Inflammatory macrophage treated with lipopolysaccharide for 1 hour (primary cell): ENCODE measurements at regions not wholly inside any gene's neighbourhood (a gene's known extent, or its start where the extent isn't known, plus 50 kb on each side); places are given as distances from the start of the nearest gene placed in this dataset.
A peak's percentile ranks its signal among the peaks of the same experiment; 100 is the strongest.

Experiments used
- DNase-seq, 2 donors: peaks; one replicate each; pipeline ENCODE4 v3.0.0-alpha.2; 2020 to 2022

DNA sequence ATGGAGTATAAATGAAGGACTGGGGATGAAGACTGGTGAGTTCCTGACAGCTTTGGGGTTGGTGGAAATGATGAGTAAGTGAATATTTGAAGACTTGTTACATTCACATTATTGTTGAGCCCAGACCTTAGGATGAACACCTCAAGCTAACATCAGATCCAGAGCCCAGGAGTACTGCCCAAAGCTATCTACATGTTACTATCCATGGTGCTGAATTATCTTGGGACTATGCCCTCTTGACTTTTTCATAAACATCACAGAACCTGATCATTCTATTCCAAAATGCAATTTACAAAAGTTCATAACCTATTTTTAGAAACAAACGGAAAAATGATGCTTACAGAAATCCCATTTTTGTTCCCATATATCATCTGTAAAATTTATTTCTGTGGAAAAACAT is 613.3 kb downstream of the TUSC7 start:
- no peak for DNase-seq

DNA sequence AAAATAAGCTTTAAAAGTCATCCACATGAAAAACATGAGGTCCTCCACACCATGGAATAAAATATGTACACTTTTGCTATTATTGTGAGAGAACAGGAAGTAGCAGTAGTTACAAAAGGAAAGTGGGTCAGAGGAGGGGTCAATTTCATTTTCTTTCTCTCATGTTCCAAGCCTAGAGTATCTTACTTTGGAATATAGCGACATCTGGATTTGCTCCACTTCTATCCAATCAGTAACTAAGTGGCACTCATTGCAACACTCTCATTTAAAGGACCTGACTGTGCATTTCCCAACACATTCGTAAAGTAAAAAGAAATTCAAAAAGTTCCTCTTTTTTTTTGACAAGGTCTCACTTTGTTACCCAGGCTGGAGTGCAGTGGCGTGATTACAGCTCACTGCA is 637.3 kb downstream of the TUSC7 start:
- DNase-seq = peak in 1 of 2 donors; percentile 7

DNA sequence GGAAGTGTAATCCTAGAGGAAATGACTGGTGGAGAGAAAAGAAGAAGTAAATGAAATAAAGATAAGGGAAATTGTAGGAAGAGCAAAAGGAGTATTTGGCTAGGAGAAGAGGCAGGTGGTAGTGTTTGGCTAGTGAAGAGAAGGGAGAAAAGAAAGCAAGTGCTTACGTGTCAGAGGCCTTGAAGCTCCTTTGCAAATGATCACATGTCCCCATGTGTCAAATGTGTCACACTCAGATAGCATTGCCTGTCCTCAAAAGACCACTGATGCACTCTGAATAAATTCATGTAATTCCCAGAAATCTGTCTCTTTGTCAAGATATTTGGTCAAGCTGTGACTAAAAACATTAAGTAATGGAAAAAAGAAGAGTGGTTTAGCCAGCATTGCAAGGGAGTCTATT is 639.3 kb downstream of the TUSC7 start:
- DNase-seq = no peak

DNA sequence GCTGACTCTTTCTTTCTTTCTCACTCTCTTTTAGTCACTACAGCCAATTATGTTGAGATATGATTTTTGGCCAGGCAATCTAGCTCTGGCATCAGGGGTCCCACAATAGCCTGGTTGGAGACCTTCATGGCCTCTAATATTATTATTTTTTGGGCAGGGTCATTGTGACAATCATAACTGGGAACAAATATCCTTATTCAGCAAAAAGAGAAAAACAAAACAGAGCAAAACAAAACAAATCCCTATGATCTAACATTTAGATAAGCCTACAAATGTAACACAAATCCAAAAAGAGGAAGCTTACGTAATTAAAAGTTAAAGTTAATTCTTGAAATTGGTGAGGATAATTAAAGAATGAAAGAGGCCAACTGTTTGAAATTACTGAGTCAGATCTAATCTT is 640.0 kb downstream of the TUSC7 start:
- no peak for DNase-seq

DNA sequence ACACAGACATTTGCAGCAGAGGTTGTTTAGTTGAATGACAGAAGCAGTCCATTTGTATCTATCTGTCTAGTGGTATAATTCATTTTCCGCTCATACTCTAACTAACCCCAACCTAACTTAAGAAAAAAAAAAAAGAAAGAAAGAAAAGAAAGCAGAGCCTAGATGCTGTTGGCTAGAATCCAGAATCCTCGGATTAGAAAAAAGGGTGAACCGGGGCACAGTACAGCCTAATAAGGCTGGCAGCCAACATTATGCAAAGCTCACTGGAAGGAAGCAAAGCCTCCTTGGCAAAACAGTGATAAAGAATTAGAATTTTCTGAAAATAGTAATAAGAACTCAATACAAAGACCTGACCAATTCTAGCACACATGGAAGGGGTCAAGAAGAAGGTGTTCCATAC is 640.8 kb downstream of the TUSC7 start:
- no peak for DNase-seq

DNA sequence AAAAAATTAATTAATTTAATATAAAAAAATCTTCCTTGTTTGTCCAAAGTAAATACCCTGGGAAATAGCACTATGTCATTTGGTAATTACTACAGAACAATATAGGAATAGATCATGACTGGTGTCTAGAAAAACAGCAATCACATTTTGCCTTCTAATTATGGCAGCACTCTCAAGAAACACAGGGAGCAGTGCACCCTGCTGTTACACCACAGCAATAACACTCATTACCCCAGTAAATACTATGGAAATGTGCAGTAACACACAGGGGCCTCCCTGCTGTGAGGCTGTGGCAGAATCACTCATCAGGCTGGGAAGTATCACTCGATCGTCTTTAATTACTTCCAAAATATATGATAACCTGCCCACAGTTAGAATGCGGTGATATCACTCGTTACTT is 646.0 kb downstream of the TUSC7 start:
- peak; percentile 5 to 18 for DNase-seq

DNA sequence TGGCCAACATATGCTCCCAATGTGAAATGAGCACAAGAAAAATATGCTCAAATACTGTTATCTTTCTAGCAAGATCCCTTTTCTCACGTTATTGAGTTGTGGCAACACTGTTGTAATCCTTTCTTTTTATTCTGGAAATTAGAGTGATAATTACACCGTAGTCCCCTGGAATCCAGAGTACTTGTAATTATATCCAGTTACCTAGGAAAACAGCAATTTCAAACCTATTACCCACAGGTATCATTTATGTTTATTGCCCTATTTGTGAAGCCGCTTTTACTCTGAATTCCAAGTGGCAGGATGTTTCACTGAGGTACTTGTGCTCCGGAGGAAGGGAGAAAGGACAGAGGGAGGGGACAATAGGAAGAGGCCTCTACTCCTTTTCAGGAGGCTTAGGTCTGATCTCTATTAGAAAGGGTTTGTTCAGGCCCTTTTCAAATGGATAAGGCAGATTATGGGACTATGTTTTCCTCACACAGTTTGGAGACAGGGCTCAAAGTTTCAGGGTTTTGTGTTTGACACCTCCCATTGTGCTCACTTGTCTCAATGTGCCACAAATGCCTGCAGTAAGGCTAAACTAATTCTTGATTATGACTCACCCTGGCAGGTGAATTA is 646.6 kb downstream of the TUSC7 start:
- DNase-seq = no peak

DNA sequence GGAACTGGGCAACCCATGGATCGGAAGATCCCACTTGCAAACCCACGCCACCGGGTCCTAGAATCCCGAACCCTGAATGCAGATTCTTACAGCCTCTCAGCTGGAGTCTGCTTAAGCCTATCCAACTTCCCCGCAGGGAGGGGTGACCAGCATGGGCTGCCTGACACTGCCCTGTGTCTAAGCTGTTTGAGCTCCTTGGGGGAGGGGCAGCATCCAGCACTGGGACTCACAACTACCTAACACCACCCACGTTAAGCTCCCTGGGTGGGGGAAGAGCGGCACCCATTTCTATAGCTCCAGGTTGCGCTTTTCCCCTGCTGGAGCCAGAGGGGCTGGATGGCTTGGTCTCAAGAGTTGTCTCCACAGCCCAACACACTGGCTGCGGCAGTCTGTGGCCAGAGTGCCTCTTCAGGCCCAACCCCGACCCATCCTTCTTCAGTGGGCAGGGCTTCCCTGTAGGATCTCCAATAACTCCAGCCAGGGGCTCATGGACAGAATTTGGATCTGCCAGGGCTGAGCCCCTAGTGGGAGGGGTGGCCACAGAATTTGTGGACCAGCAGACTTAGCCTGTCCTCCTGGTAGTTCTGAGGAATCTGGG is 649.2 kb downstream of the TUSC7 start:
- no peak for DNase-seq

DNA sequence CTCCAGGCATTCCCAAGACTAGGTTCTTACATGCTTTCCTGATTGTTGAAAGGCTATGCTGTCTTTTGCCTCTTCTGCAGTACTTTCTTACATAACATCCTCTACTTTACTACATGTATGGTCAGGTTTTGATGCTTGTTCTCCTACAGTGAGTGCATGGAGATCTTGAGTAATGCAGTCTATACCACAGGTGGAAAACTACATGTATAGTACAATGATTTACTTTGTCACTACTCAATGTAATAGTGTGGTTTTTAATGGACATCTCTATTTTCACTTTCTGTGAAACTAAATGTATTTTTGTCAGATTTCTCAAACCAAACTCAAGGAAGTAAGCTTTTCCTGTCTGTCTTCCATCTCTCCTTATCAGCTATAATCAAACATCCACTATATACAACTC is 657.0 kb downstream of the TUSC7 start:
- DNase-seq = no peak

DNA sequence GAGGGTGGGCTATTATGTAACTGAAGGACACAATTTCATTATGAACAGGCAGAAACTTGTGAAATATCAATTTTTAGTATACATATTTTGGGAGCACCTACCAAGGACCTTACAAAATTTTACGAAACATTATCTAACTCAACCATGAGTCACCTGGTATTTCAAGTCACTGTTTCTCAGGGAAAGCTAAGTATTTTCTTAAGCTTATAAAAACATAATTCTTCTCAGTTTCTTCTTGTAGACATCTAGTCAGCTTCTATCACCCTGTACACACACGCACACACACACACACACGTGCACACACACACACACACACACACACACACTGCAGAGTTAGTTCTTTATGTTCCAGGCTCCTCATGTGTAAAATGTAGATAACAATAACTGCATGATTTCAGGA is 658.3 kb downstream of the TUSC7 start:
- no peak for DNase-seq

DNA sequence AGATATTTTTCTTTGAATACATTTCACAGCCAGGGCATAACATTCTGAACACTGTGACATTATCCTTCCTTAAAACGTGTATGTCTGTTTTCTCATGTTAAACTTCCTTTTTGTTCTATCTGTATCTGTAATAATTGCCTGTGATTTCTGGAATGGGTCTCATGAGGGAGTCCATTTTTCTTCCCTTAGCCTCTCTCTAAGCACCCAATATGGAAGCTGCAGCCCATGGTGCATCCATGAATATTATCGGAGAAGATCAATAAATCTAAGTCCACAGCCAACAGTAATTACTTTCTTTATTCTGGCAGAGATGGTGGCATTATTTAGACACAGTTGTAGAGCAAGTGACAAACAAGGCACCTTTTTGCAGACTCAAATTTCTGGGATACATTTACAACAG is 671.1 kb downstream of the TUSC7 start:
- no peak for DNase-seq

DNA sequence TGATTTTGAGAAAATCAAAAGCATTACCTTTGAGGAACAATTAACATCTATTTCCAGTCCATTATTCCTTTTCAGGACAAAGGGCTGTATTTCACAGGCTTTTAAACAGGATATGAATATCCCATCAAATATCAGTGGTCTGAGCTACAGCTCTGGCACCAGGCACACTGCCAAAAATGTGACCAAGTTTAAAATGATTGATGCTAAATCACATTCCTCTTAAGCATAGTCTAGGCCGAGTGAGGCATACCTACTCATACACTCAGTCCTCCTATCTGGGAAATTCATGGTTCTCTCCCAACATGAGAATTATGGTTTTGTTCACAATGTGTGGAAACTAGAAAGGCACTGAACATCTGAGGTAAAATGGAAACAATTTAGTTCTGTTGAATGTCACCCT is 683.5 kb downstream of the TUSC7 start:
- DNase-seq = no peak

DNA sequence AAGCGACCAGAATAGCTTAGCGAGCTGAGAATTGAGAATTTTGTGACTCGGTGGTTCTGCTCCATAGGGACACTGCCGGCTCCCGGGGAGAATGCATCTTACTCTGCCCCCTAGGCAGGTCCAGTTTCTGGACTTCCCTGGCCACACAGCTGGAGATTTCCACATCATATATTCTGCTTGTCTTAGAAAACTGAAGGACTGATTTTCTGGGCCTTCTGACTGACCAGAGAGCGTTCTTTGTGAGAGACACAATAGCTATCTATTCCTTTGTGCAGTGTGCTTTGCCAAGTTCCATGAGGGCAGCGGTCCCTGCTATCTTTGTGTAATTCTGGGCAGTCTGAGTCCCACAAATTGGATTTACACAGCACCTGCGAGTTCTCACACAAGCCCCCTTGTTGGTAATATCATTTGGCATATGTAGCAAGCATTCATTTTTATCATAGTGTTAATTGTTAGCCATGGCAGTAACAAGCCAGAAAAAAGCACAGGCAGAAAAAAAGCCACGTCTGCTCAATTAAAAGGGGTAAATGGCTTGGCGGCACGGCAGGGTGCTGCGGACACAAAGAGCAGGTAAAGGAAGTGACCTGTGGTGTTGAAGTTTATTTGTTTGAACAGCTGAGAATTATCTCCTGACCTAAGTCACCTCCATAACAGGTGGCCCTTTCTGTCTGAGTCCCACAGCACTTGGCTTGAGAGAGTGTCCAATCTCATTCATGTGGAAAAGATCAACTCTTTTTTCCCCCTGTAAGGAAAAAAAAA is 688.7 kb downstream of the TUSC7 start:
- DNase-seq = no peak

DNA sequence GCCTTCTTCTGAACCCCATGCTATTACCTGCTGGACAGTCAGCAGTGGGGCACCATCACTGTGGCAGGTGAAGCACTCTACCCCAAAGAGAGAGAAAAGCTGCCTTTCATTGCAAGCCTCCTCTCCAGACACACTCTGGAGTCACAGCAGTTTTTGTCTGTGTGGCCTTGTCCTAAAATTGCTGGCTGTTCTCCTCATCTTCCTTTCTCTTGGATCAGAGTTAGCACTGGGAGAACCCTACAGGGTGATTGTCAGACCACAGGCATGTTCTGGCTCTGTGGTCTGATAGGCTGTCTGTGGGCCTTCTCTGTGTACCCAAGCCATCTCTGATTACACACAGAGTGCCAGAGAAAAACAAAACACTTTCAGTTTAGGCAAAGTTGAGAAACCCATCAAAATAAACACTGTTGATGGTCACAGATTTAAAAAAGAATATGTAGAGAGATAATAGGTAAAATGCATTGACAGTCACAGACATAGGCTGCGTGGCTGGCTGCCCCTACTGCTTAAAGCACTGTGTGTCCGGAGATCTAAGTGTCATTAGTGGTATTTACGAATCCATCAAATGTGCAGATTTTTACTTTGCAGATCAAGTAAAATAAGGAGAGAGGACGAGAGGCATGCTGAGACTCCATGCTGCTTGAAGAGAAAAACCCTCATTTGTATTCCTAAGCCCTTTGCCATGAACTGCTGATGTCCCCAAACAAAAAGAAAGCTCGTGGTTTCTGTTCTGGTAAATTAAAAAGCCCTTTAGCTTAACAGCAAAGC is 689.9 kb downstream of the TUSC7 start:
- no peak for DNase-seq

DNA sequence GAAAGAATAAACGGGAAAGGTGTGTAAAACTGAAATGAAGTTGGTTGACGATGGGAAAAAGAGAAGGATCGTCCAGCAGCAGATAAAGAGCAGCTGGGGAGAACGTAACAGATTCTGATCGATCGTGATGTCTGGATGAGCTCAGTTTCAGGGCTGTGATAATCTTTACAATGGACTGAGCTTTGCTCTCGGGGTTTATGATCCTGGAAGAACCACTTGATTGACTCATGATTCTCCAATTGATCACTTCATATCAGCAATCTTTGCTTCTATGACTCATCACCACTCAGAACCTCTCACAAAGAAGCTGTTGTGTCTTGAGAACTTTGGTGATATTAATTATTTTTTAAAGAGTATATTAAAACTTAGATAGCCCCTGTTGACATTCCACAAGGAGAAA is 690.7 kb downstream of the TUSC7 start:
- DNase-seq = no peak

DNA sequence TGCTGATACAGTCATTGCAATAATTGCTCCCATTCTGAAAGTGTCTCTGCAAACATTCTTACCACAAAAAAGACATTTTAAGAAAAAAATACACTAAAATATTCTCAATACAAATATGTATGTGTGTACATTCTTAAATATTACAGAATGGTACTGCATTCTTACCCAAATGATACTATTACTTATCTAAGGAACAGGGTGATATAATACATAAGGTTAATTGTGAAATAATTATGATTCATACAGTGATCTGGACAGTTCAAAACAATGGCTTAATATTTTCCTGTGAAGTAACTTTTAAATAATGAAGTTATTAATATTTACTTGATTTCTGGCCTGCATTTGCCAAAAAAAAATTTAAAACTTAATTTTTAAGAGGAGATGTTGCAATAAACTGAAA is 694.6 kb downstream of the TUSC7 start:
- peak; percentile 52 to 73 for DNase-seq

DNA sequence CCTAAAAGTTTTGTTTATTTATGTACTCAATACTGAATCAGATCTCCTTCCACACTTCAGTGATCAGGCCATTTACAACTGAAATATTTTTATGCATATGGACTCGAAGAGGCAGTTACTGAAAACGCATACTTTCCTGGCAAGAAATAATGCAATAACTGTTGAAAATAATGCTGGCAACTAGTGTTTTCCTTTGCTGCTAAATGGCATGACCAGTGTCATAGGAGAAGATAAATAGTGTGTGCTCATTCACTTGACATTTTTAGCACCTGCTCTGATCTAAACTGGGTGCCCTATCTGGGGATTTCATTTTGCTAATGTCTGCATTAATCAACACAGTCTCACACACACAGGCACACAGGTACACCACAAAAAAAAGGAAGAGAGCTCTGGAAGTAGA is 695.2 kb downstream of the TUSC7 start:
- DNase-seq = no peak

DNA sequence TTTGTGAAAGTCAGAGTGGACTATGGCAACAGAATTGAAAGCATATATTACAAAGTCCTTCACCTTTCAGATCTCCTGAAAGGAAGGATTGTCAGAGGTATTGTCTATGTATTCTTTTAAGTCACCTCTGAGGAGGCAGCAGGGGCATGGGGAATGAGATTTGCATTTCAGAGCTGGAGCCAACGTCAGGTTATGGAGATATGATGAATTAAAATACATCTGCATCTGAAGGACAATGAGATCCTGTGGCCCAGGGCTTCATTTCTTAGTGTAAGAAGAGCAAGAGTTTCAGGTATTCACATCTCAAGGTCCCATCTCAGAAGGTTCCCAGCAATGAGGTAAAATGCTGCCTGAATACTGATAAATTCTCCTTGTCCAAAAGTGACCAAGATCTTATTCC is 695.8 kb downstream of the TUSC7 start:
- DNase-seq = no peak

DNA sequence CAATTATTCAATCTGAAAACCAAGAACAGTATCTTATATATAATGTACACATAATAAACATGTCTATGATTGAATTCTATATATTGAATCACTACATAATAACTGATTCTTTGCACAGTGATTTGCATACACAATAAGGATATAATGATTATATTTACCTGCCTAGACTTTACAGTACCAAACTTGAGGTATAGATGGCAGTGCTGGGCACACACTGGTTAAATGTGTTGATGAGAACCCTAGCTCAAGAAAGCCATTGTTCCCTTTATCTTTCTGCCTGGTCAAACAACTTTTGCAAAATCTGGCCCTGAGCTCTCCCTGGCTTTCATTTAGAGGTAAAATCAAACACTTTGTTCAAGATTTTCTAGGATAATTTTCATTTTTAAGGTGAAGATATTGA is 697.7 kb downstream of the TUSC7 start:
- DNase-seq = peak in 1 of 2 donors; percentile 16

DNA sequence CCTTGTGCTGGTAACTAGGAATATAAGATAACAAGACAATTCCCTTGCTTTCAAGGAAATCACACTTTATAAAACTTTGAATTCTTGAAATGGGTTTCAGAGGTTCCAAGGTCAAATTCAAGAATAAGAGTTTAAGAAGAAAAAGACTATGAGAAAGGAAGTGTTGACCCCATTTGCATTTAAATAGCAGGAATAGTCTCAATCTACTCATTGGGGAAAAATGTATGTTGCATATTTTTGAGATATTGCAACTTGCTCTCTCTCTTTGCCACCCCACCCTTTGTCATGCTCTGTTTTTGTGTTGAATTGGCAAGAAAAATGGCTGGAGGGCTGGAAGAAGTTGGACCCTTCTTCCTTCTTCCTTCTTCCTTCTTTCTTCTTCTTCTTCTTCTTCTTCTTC is 699.2 kb downstream of the TUSC7 start:
- DNase-seq = no peak

DNA sequence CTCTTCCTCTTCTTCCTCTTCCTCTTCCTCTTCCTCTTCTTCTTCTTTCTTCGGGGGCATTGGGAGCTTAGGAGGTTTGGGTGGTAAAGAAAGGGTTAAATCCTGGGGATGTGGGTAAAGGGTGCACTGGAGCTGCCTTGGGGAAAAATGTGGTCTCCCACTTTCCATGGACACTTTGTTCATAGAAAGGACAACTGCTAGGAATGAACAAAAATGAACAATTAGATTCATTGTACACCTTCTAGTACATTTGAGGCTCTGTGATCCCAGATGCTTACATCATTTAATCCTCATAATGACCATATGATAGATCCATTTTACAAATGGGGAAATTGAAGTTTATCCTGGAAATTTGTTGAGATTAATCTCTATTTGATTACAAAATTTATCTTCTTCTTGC is 699.7 kb downstream of the TUSC7 start:
- DNase-seq = peak in 1 of 2 donors; percentile 3

DNA sequence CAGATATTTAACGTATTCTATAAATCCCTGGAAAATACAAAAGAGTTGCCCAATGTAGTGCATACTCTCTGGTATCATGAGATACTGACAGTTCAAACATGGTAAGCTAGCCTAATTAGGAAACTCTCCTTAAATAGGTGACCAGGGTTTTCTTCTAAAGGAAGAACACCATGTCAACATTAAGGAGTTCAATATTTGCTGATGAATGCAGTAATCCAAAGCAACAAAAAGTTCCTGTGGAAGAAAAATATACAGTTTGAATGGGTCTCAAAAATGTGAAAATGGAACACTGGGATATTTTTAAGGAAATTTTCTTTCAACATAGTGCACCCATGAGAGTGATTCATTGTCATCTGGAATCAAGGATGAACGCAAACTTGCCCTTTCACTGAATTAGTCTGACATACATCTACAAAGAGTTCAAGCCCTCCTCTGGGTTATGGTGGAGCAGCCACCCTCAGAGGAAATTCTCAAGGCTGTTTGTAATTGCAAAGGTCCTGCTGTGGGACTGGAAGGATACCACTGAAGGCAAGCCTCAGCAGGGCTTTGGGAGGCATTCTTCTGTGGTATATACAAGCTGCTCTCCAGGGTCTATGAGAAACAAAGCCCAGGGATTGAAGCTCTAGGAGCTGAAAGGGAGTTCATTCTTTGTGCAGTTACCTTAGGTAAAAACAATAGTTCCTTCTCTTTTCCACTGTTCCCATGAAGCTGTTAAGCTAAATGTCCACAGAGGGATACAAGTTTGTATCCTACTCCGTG is 700.3 kb downstream of the TUSC7 start:
- peak in 1 of 2 donors; percentile 39 for DNase-seq

DNA sequence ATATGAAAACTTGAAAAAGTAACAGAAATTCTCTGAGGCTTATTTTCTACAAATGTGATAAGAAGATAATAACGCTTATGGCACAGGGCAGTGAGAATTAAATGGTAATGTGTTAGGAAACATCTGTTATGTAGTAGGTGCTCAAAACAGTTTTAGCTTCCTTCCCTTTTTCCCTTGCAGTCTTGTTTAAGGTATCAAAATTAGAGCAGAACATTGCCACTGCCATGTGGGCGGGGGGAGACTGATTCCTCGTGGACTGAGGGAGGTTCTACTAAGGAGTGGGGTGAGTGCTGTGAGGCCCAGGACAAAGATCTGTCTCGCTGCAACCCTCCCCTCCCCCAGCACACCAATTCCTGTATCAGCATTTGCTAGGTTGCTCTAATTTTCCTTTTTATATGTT is 702.4 kb downstream of the TUSC7 start:
- DNase-seq = peak; percentile 12 to 13
